ENCODE measurements at regions not wholly inside any gene's neighbourhood (a gene's known extent, or its start where the extent isn't known, plus 50 kb on each side); places are given as distances from the start of the nearest gene placed in this dataset.

DNA sequence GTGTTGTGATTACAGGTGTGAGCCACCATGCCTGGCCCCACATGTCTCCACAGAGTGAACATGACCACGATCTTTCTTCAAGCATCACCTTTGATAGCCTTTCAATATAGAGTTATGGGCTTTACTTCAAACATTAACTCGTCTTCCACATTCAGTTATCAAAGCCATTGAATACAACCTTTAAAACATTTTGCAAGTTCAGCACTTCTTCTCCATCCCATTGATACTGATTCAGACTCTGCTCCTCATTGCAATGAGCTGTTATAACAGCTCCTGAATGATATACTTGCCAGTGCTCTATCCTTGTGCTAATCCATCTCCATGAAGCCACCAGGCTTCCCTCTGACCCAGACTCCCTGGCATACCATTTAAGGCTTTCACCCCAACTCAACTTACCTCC is 223.5 kb upstream of the EEA1 start:
- DNase-seq (ENCODE audit: low spot score), result no peak

DNA sequence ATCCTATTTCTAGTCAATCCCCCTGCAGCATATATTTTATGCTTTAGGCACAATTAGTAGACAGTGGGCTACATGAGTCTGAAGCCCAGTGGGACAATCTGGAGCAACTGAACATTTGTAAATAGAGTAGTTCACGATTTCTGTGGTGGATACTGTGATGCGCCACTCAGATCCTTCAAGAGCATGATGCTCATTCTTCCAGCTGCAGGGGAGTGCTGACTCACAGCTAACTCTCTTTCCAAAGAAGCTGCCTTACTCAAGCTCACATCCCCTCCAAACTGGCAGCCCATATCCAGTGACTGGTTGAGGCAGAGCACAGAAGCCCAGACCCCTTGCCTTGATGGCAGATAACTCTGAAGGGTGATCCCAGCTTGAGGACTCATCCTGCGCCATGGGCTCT is 224.2 kb upstream of the EEA1 start:
- Histone ChIP-seq H3K4me3 (no peak overlapping the region), H3K9me3 (no peaks in the 10 kb centered on the region), H3K27me3 (replicated peaks; ENCODE audit: insufficient read depth) (no peaks in the 10 kb centered on the region), H3K27ac (no peak overlapping the region), H3K4me1 (ENCODE audit: control insufficient read depth in 1 of 2, low read depth in 2 of 2) (peaks cover 0 to 13% of the 10 kb centered on the region in 2 donors), H3K36me3 (no peaks in the 10 kb centered on the region)
- ATAC-seq (ENCODE audit: insufficient number of reproducible peaks, low FRiP score, low read depth) (no peak), DNase-seq (ENCODE audit: low spot score) (no peak)
- TF ChIP-seq, protein P1, sequence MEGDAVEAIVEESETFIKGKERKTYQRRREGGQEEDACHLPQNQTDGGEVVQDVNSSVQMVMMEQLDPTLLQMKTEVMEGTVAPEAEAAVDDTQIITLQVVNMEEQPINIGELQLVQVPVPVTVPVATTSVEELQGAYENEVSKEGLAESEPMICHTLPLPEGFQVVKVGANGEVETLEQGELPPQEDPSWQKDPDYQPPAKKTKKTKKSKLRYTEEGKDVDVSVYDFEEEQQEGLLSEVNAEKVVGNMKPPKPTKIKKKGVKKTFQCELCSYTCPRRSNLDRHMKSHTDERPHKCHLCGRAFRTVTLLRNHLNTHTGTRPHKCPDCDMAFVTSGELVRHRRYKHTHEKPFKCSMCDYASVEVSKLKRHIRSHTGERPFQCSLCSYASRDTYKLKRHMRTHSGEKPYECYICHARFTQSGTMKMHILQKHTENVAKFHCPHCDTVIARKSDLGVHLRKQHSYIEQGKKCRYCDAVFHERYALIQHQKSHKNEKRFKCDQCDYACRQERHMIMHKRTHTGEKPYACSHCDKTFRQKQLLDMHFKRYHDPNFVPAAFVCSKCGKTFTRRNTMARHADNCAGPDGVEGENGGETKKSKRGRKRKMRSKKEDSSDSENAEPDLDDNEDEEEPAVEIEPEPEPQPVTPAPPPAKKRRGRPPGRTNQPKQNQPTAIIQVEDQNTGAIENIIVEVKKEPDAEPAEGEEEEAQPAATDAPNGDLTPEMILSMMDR (IDR thresholded peaks at IDR 0.05), result no peak

More for the DNA sequence above, 223.5 kb upstream of the EEA1 start:
- Histone ChIP-seq H3K27ac (no peak overlapping the region), H3K4me1 (ENCODE audit: control insufficient read depth in 1 of 2, low read depth in 2 of 2) (peaks cover 0 to 13% of the 10 kb centered on the region in 2 donors), H3K9me3 (no peaks in the 10 kb centered on the region), H3K36me3 (no peaks in the 10 kb centered on the region), H3K4me3 (no peak overlapping the region), H3K27me3 (replicated peaks; ENCODE audit: insufficient read depth) (no peaks in the 10 kb centered on the region)
- no peak for ATAC-seq (ENCODE audit: insufficient number of reproducible peaks, low FRiP score, low read depth)
- TF ChIP-seq, protein P1 (IDR thresholded peaks at IDR 0.05), result no peak

DNA sequence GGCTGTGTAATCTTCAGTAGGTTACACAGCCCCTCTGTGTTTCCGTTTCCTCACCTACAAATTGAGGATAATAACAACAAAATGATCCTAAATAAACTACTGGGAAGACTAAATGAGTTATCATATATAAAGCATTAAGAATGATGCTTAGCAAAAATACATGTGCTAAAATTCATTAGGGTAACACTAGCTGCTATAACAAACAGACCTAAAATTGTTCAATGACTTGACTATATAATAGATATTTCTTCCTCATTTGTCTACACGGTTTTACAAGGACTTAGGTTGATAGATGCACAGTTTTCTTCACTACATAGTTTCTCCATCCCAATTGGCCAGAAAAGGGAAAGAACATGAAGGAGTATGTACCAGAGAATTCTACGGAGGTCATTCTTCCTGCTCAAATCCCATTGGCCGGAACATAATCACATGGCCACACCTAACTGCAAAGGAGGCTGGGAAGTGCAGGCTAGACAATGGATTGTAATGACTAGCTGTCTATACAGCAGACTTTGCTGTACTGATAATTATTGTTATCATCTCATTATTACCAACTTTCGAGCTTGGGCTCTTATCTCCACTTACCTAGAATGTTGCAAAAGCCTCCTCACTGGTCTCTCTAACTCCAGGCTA is 223.5 kb upstream of the NUDT4 start:
- Histone ChIP-seq H3K36me3 (no peaks in the 10 kb centered on the region), H3K27me3 (replicated peaks; ENCODE audit: insufficient read depth) (no peaks in the 10 kb centered on the region), H3K9me3 (no peaks in the 10 kb centered on the region), H3K4me3 (no peak overlapping the region), H3K27ac (no peak overlapping the region), H3K4me1 (ENCODE audit: control insufficient read depth in 1 of 2, low read depth in 2 of 2) (peaks cover 0 to 13% of the 10 kb centered on the region in 2 donors)
- DNase-seq (ENCODE audit: low spot score) (no peak), ATAC-seq (ENCODE audit: insufficient number of reproducible peaks, low FRiP score, low read depth) (no peak)
- TF ChIP-seq, protein P1 (IDR thresholded peaks at IDR 0.05), result no peak

DNA sequence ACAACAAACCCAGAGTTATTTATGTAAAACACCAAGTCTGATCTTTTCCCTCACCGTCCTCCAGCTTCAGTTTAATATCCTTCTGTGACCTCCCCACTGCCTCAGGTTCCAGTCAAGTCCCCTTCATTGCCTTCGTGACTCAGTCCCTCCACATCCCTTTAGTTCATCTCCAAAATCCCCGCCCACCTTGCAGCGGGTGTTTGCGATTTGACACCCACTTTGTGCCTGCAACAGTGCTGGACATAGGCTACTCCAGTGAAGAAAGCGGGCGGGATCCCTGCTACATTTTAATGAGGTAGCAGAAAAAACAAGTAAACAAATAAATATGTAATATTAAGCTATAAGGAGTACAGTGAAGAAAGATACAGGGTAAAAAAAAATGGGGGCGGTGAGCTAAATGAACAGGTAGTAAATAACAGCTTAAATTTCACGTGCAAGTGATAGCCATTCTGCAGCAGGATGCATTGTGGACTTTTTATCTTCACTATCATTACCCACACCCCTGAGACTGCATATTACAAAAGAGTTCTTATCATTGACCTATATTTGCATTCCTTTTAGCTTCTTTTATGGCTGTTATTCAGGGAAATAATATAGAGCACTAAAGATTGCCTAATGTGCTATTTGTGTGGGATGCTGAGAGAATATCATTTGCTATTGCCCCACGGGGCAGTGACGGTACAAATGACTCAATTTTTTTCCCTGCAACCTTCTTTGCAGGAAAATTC is 222.8 kb upstream of the NUDT4 start:
- Histone ChIP-seq H3K4me1 (ENCODE audit: control insufficient read depth in 1 of 2, low read depth in 2 of 2) (peaks cover 0 to 13% of the 10 kb centered on the region in 2 donors), H3K9me3 (no peaks in the 10 kb centered on the region), H3K36me3 (no peaks in the 10 kb centered on the region), H3K4me3 (no peak overlapping the region), H3K27ac (no peak overlapping the region), H3K27me3 (replicated peaks; ENCODE audit: insufficient read depth) (no peaks in the 10 kb centered on the region)
- TF ChIP-seq, protein P1 (IDR thresholded peaks at IDR 0.05), result no peak
- ATAC-seq (ENCODE audit: insufficient number of reproducible peaks, low FRiP score, low read depth) (no peak), DNase-seq (ENCODE audit: low spot score) (no peak)

DNA sequence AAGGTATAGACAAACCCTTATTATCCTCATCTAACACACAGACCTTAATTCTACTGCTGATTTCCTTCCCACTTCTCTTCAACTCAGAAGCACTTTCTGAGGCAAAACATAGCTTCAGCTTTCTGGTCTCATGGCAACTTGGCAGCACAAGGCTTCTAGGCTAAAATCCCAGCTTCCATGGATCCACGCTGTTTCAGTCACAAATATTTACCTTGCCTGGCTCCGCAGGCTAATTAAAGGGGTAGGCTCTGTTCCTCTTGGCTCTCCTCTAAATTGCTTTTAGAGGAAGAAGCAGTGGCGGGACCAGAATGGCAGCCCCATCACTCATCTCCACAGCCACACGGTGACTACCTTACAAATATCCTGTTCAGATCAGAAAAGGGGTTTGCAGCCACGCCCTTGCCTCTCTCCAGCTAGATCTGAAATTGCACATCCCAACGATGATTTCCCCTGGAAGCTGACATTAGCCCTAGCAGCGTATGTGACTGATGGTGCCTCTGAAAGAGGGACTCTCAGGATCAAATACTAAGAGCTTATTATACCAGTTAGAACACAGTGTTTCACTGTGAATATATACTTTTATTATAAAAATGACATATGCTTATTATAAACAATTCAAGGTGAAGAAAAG is 221.5 kb upstream of the NUDT4 start:
- no peaks in the 10 kb centered on the region for H3K27me3 ChIP-seq (replicated peaks; ENCODE audit: insufficient read depth)

More for the DNA sequence above, 221.5 kb upstream of the NUDT4 start:
- Histone ChIP-seq H3K4me3 (peak overlapping the region; percentile 27), H3K9me3 (no peaks in the 10 kb centered on the region), H3K27ac (no peak overlapping the region), H3K36me3 (no peaks in the 10 kb centered on the region), H3K4me1 (ENCODE audit: control insufficient read depth in 1 of 2, low read depth in 2 of 2) (peaks cover 0 to 13% of the 10 kb centered on the region in 2 donors)
- no peak for DNase-seq (ENCODE audit: low spot score)
- no peak for ATAC-seq (ENCODE audit: insufficient number of reproducible peaks, low FRiP score, low read depth)
- TF ChIP-seq, protein P1 (IDR thresholded peaks at IDR 0.05), result no peak
